ENCODE measurements at regions not wholly inside any gene's neighbourhood (a gene's known extent, or its start where the extent isn't known, plus 50 kb on each side); places are given as distances from the start of the nearest gene placed in this dataset.

- Histone ChIP-seq H2AFZ (ENCODE audit: low read depth, low read length, poor library complexity, severe bottlenecking) (no peak overlapping the region), H3K27me3 (ENCODE audit: insufficient read depth, low read length) (peaks cover 59% of the 10 kb centered on the region), H3K9ac (ENCODE audit: low read length) (no peak overlapping the region), H3K9me2 (ENCODE audit: insufficient read depth) (no peaks in the 10 kb centered on the region), H3K79me2 (ENCODE audit: insufficient read depth, low read length) (no peaks in the 10 kb centered on the region), H3K4me3 (replicated peaks in 1 of 2; ENCODE audit: low read depth in 1 of 2, low read length in 2 of 2) (no peak overlapping the region), H3K27ac (ENCODE audit: low read depth, low read length) (no peak overlapping the region), H3K4me2 (ENCODE audit: low read length) (no peak overlapping the region), H3K36me3 (ENCODE audit: control insufficient read depth in 1 of 2, insufficient read depth in 2 of 2, low read length in 2 of 2) (no peaks in the 10 kb centered on the region), H4K20me1 (ENCODE audit: insufficient read depth) (no peaks in the 10 kb centered on the region), H3K9me3 (ENCODE audit: control insufficient read depth in 1 of 2, insufficient read depth in 1 of 2, low read depth in 1 of 2, low read length in 2 of 2) (no peaks in the 10 kb centered on the region), H3K4me1 (ENCODE audit: control insufficient read depth in 1 of 2, insufficient read depth in 2 of 2, low read length in 2 of 2) (no peaks in the 10 kb centered on the region)
- intact Hi-C loops (cut with micrococcal nuclease) = no loop called here
- DNase-seq (ENCODE audit: low read depth, low spot score) (no peak), ATAC-seq (no peak)
- no TSS peak for BruUV-seq (replicated peaks)
- CTCF ChIA-PET = interaction anchor here (0.9 kb wide), 1 partner anchor 256 kb away, joined by 3 read pairs; no protein-coding TSS in a partner anchor
- TF ChIP-seq FOSL1 (IDR thresholded peaks at IDR 0.05; ENCODE audit: low read depth) (no peak), ZBTB33 (IDR thresholded peaks at IDR 0.05; ENCODE audit: extremely low read depth, insufficient replicate concordance, low read length) (no peak), EZH2phosphoT487 (IDR thresholded peaks at IDR 0.05; ENCODE audit: borderline replicate concordance) (no peak), CEBPB (IDR thresholded peaks at IDR 0.05; ENCODE audit: low read depth) (no peak), POLR2AphosphoS5 (IDR thresholded peaks at IDR 0.05; ENCODE audit: low read depth, low read length) (no peak)
- POLR2A ChIA-PET = no interaction called here
- RAD21 ChIA-PET (ENCODE audit: low non-redundant PET in 1 of 2, low total read pairs in 2 of 2, uncharacterized antibody in 2 of 2, unreplicated experiment in 2 of 2) = no interaction called here
Observed at GRCh38 chr2:20917287-20917660, 94.4 kb upstream of the LDAH start.

- no TSS peak for BruUV-seq (replicated peaks)
- no peak for TF ChIP-seq ELF1 (IDR thresholded peaks at IDR 0.05; ENCODE audit: borderline replicate concordance, low read depth)
- no peak for TF ChIP-seq SP1 (IDR thresholded peaks at IDR 0.05; ENCODE audit: low read depth)
- TF ChIP-seq RAD21 (IDR thresholded peaks at IDR 0.05; ENCODE audit: low read depth) = peak; percentile 53
- no peak for TF ChIP-seq ZFX (IDR thresholded peaks at IDR 0.05)
- TF ChIP-seq JUND (IDR thresholded peaks at IDR 0.05) = no peak
- no peak for TF ChIP-seq ATF3 (IDR thresholded peaks at IDR 0.05)
- peak; percentile 14 to 41 (median 39); a peak in 5 of 6 replicates for TF ChIP-seq CTCF (IDR thresholded peaks at IDR 0.05 in 2 of 3, conservative IDR thresholded peaks at IDR 0.05 in 1 of 3; ENCODE audit: borderline replicate concordance in 1 of 3, insufficient read depth in 1 of 3, low read depth in 2 of 3, low read length in 2 of 3)
- no peak for TF ChIP-seq EGR1 (IDR thresholded peaks at IDR 0.05; ENCODE audit: low read depth)
- TF ChIP-seq YY1 (IDR thresholded peaks at IDR 0.05; ENCODE audit: extremely low read depth, insufficient replicate concordance, low read depth, low read length) = no peak
- TF ChIP-seq TCF7L2 (IDR thresholded peaks at IDR 0.05; ENCODE audit: borderline replicate concordance, extremely low read depth, insufficient read depth, insufficient read length) = no peak
- Histone ChIP-seq H3K36me3 (ENCODE audit: control insufficient read depth in 1 of 2, insufficient read depth in 2 of 2, low read length in 2 of 2) (no peaks in the 10 kb centered on the region), H3K27me3 (ENCODE audit: insufficient read depth, low read length) (peaks cover 64% of the 10 kb centered on the region), H3K4me3 (replicated peaks in 1 of 2; ENCODE audit: low read depth in 1 of 2, low read length in 2 of 2) (no peak overlapping the region), H3K4me2 (ENCODE audit: low read length) (no peak overlapping the region), H3K9me3 (ENCODE audit: control insufficient read depth in 1 of 2, insufficient read depth in 1 of 2, low read depth in 1 of 2, low read length in 2 of 2) (no peaks in the 10 kb centered on the region), H3K9ac (ENCODE audit: low read length) (no peak overlapping the region), H3K9me2 (ENCODE audit: insufficient read depth) (no peaks in the 10 kb centered on the region), H3K79me2 (ENCODE audit: insufficient read depth, low read length) (no peaks in the 10 kb centered on the region), H2AFZ (ENCODE audit: low read depth, low read length, poor library complexity, severe bottlenecking) (no peak overlapping the region), H3K4me1 (ENCODE audit: control insufficient read depth in 1 of 2, insufficient read depth in 2 of 2, low read length in 2 of 2) (no peaks in the 10 kb centered on the region), H4K20me1 (ENCODE audit: insufficient read depth) (no peaks in the 10 kb centered on the region), H3K27ac (ENCODE audit: low read depth, low read length) (no peak overlapping the region)
- no peak for DNase-seq (ENCODE audit: low read depth, low spot score)
- ChIA-PET POLR2A (no interaction called here), RAD21 (ENCODE audit: low non-redundant PET in 1 of 2, low total read pairs in 2 of 2, uncharacterized antibody in 2 of 2, unreplicated experiment in 2 of 2) (no interaction called here), CTCF (interaction anchor here (0.9 kb wide), 1 partner anchor 255 kb away, joined by 3 read pairs; no protein-coding TSS in a partner anchor)
- ATAC-seq = peak; percentile 77
- intact Hi-C loops (cut with micrococcal nuclease) = loop anchor here (1.0 kb wide), 1 partner anchor 255 kb away; no protein-coding TSS in a partner anchor
Observed at GRCh38 chr2:20916604-20917286, 93.8 kb upstream of the LDAH start.
